Progenitor cell of endocrine pancreas (in vitro differentiated cells): ENCODE measurements at regions not wholly inside any gene's neighbourhood (a gene's known extent, or its start where the extent isn't known, plus 50 kb on each side); places are given as distances from the start of the nearest gene placed in this dataset.

ENCODE experiments used
- DNase-seq: peaks from one replicate; pipeline ENCODE4 v3.0.0; 2021; ENCODE audit warnings: low spot score; ENCODE audit not compliant: unreplicated experiment
- H3K27ac Mint-ChIP-seq: 2 replicates; pipeline ENCODE4 v1.8.0; 2021; ENCODE audit warnings: mild to moderate bottlenecking, moderate library complexity, mixed read lengths
- H3K27me3 Mint-ChIP-seq: 2 replicates; pipeline ENCODE4 v1.8.0; 2021; ENCODE audit warnings: mixed read lengths
- H3K36me3 Mint-ChIP-seq: 2 replicates; pipeline ENCODE4 v1.8.0; 2022; ENCODE audit warnings: mixed read lengths; ENCODE audit not compliant: insufficient read depth
- H3K4me1 Mint-ChIP-seq: 2 replicates; pipeline ENCODE4 v1.8.0; 2021; ENCODE audit warnings: low read depth, mixed read lengths
- H3K4me3 Mint-ChIP-seq: 2 replicates; pipeline ENCODE4 v1.8.0; 2021; ENCODE audit warnings: low read depth, mild to moderate bottlenecking, moderate library complexity, mixed read lengths
- H3K9me3 Mint-ChIP-seq: 2 replicates; pipeline ENCODE4 v1.8.0; 2021; ENCODE audit warnings: low read depth, mixed read lengths
- TF ChIP-seq, protein P1 (sequence below): fragments of 200-600 bp; sonication (generic); IDR thresholded peaks from one replicate; pipeline ENCODE4 v1.5.0; 2021; ENCODE audit warnings: antibody characterized with exemption, mild to moderate bottlenecking; ENCODE audit not compliant: unreplicated experiment

DNA sequence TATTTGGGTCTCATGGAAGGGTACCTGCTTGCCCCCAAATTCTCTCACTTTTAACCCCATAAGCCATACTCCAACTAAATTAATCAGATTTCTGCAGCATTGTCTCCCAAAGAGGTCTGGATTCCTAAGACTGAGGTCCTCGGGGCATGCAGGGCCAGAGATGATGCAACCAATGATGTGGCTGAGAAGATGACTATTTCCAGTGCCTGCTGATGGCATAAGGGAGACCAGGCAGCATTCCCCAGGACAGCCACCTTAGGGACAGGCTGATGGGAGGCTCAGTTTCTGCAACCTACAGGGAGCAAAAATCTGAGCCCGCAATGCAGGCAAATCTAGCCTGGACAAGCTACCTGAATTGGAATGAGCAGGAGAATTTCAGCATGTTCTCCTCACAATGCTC lies 76.8 kb upstream of the ASIC2 start:
- no peak overlapping the region for H3K27ac Mint-ChIP-seq

DNA sequence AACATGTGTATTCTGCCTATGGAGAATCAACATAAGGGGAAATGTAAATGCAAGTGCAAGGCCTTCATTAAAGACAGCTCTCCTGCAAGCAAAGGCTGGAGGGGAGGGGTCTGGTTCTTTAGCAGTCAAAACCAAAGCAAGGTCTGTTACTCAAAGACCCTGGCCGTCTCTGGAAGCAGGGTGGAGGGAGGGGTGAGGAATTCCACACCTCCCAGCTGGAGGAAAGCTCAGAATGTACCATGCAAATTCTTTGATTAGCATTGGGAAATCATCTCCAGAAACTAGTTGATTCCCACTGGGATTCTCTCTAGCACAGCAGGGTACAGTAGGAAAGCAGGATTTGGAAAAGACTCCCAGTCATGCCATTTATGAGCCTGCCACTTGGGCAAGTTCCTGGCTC lies 77.3 kb upstream of the ASIC2 start:
- Mint-ChIP-seq H3K36me3 (no peaks in the 10 kb centered on the region), H3K4me3 (no peak overlapping the region), H3K9me3 (no peaks in the 10 kb centered on the region), H3K27ac (no peak overlapping the region), H3K27me3 (peaks cover 11% of the 10 kb centered on the region), H3K4me1 (peaks cover 5% of the 10 kb centered on the region)
- TF ChIP-seq, protein P1, sequence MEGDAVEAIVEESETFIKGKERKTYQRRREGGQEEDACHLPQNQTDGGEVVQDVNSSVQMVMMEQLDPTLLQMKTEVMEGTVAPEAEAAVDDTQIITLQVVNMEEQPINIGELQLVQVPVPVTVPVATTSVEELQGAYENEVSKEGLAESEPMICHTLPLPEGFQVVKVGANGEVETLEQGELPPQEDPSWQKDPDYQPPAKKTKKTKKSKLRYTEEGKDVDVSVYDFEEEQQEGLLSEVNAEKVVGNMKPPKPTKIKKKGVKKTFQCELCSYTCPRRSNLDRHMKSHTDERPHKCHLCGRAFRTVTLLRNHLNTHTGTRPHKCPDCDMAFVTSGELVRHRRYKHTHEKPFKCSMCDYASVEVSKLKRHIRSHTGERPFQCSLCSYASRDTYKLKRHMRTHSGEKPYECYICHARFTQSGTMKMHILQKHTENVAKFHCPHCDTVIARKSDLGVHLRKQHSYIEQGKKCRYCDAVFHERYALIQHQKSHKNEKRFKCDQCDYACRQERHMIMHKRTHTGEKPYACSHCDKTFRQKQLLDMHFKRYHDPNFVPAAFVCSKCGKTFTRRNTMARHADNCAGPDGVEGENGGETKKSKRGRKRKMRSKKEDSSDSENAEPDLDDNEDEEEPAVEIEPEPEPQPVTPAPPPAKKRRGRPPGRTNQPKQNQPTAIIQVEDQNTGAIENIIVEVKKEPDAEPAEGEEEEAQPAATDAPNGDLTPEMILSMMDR, result no peak
- DNase-seq, result no peak

More for the DNA sequence above, 76.8 kb upstream of the ASIC2 start:
- Mint-ChIP-seq H3K27me3 (peaks cover 14% of the 10 kb centered on the region), H3K4me1 (peaks cover 5% of the 10 kb centered on the region), H3K9me3 (no peaks in the 10 kb centered on the region), H3K36me3 (no peaks in the 10 kb centered on the region), H3K4me3 (no peak overlapping the region)
- DNase-seq, result no peak
- TF ChIP-seq, protein P1, result no peak

DNA sequence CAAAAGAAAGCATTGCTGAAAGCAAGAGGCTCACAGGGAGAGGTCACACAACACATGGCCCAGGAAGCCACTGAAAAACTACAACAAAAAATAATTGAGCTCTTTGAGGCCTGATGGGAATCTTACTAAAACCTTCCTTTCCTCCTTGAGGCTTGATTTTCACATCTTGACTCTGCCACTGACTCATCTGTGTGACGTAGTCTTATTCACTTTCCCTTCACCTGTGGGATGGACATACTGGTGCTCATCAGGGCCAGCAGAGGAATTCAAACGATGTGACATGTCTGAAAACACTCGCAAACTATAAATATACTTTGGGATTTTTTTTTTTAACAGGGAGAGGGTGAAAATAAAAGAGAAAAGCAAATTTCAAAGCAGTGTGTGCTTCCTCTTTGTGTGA lies 78.3 kb upstream of the ASIC2 start:
- peaks cover 11% of the 10 kb centered on the region for H3K27me3 Mint-ChIP-seq
- H3K9me3 Mint-ChIP-seq, result no peaks in the 10 kb centered on the region
- no peak for DNase-seq
- H3K4me3 Mint-ChIP-seq, result no peak overlapping the region
- H3K36me3 Mint-ChIP-seq, result no peaks in the 10 kb centered on the region
- TF ChIP-seq, protein P1, result no peak
- H3K4me1 Mint-ChIP-seq, result peaks cover 5% of the 10 kb centered on the region
- H3K27ac Mint-ChIP-seq, result no peak overlapping the region

DNA sequence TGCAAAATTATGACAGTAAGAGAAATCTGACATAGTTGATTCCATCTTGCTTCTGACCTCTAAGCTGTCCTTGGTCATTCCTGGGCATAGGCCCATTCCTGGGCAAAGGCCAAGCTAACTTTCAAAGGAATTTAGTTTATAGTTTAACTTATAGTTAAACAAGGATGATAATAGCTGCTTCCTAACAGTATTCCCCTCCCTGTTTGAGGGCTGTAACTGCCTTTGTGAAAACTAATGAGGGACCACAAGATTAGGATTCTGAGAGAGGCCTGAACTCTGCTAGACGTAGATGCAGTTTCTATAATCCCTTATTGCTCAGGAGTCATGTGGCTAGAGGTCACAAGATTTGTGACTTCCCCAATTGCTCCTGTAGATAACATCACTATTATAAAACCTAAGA lies 80.2 kb upstream of the ASIC2 start:
- H3K27ac Mint-ChIP-seq, result no peak overlapping the region
- peaks cover 11% of the 10 kb centered on the region for H3K27me3 Mint-ChIP-seq
- DNase-seq, result no peak
- no peak overlapping the region for H3K4me3 Mint-ChIP-seq
- no peaks in the 10 kb centered on the region for H3K36me3 Mint-ChIP-seq
- no peaks in the 10 kb centered on the region for H3K9me3 Mint-ChIP-seq
- peaks cover 5% of the 10 kb centered on the region for H3K4me1 Mint-ChIP-seq
- TF ChIP-seq, protein P1, result no peak

DNA sequence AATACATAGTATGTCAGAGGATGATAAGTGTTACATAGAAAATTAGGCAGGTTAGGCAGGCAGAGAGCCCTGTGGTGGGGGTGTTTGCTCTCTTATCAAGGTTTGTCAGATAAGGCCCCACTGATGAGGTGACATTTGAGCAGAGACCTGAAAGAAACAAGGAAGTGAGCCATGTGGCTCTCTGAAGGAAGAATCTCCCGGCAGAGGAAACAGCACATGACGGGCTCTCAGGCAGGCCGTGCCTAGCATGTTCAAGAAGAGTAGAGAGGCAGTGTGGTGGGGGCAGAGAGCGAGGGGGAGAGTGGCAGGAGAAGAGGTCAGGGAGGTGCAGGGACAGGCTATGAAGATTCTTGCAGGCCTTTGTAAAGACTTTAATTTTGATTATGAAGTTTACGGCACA lies 82.0 kb upstream of the ASIC2 start:
- peaks cover 17% of the 10 kb centered on the region for H3K27me3 Mint-ChIP-seq
- H3K4me3 Mint-ChIP-seq, result no peak overlapping the region
- DNase-seq, result no peak
- peaks cover 5% of the 10 kb centered on the region for H3K4me1 Mint-ChIP-seq
- TF ChIP-seq, protein P1, result no peak
- H3K36me3 Mint-ChIP-seq, result no peaks in the 10 kb centered on the region
- no peak overlapping the region for H3K27ac Mint-ChIP-seq
- no peaks in the 10 kb centered on the region for H3K9me3 Mint-ChIP-seq

DNA sequence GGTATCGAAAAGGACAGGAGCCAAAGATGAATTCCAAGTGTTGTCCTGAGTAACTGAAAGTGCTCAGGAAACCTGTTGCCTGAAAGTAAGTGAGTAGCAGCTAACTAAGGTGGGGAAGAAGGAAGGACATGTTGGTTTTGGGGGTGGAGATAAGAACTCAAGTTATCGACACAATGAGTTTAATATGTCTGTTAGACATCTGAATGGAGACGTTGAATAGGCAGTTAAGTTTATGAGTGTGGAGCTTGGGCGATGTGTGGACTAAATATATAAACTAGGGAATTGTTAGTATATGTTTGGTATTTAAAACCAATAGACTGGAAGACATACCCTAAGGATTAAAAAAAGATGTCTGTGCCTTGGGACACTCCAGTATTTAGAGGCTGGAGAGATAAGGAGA lies 82.7 kb upstream of the ASIC2 start:
- no peak overlapping the region for H3K27ac Mint-ChIP-seq
- H3K27me3 Mint-ChIP-seq, result peaks cover 17% of the 10 kb centered on the region
- H3K36me3 Mint-ChIP-seq, result no peaks in the 10 kb centered on the region
- TF ChIP-seq, protein P1, result no peak
- no peaks in the 10 kb centered on the region for H3K9me3 Mint-ChIP-seq
- no peak for DNase-seq
- H3K4me1 Mint-ChIP-seq, result peaks cover 5% of the 10 kb centered on the region
- H3K4me3 Mint-ChIP-seq, result no peak overlapping the region
